IMR-90 (cell line): ENCODE measurements at regions not wholly inside any gene's neighbourhood (a gene's known extent, or its start where the extent isn't known, plus 50 kb on each side); places are given as distances from the start of the nearest gene placed in this dataset.

Experiments
- ATAC-seq: fragments of 200-7000 bp; cut with Tn5 transposase; 2 replicates; pipeline ENCODE4 v1.9.1; 2020; ENCODE audit warnings: low read depth, mild to moderate bottlenecking, moderate library complexity
- BruUV-seq: library from RNA; stranded (reverse); fragments of 400-500 nt; replicated peaks from 2 replicates; lab custom pipeline; 2021; lab: Mats Ljungman, UMichigan
- CTCF ChIA-PET: fragments of 300-600 bp; formaldehyde crosslinking; extraction: SDS; loops from one replicate; lab custom pipeline; 2021; ENCODE audit warnings: antibody characterized with exemption; lab: Yijun Ruan, JAX
- POLR2A ChIA-PET: fragments of 300-600 bp; sonication (Branson Sonifier 250); formaldehyde crosslinking; loops from one replicate; lab custom pipeline; 2022; ENCODE audit warnings: antibody characterized with exemption; ENCODE audit not compliant: unreplicated experiment; lab: Charles Lee
- DNase-seq: peaks from one replicate; pipeline ENCODE4 v3.0.0; 2013
- H2AFZ ChIP-seq: replicated peaks from 2 replicates; pipeline ENCODE3; 2013; ENCODE audit warnings: low read length, mild to moderate bottlenecking; ENCODE audit not compliant: poor library complexity
- H2AK5ac ChIP-seq: 2 replicates; pipeline ENCODE4 v1.6.1; 2013; ENCODE audit warnings: low read depth, low read length, inconsistent platforms
- H2AK9ac ChIP-seq: replicated peaks from 2 replicates; pipeline ENCODE3; 2013; ENCODE audit warnings: mild to moderate bottlenecking, low read depth, low read length, moderate library complexity; ENCODE audit not compliant: poor library complexity
- H2BK120ac ChIP-seq: 2 replicates; pipeline ENCODE4 v1.6.1; 2013; ENCODE audit warnings: low read depth, low read length, inconsistent platforms
- H2BK15ac ChIP-seq: 3 replicates; pipeline ENCODE4 v1.6.1; 2013; ENCODE audit warnings: low read depth, low read length, inconsistent platforms
- H2BK20ac ChIP-seq: 2 replicates; pipeline ENCODE4 v1.6.1; 2013; ENCODE audit warnings: low read depth, mild to moderate bottlenecking, inconsistent platforms, low read length, moderate library complexity
- H2BK5ac ChIP-seq: 2 replicates; pipeline ENCODE4 v1.6.1; 2013; ENCODE audit warnings: mild to moderate bottlenecking, low read depth, low read length, inconsistent platforms; ENCODE audit not compliant: poor library complexity, severe bottlenecking
- H3K14ac ChIP-seq: replicated peaks from 2 replicates; pipeline ENCODE4 v1.6.1; 2013; ENCODE audit warnings: low read depth, low read length, inconsistent platforms
- H3K18ac ChIP-seq: 2 replicates; pipeline ENCODE4 v1.6.1; 2013; ENCODE audit warnings: low read depth, low read length, control low read depth
- H3K23ac ChIP-seq: 2 replicates; pipeline ENCODE4 v1.6.1; 2013; ENCODE audit warnings: low read depth, low read length, inconsistent platforms
- H3K27ac ChIP-seq: 2 replicates; pipeline ENCODE4 v1.5.1; 2013; ENCODE audit warnings: mild to moderate bottlenecking, control low read depth, low read length; ENCODE audit not compliant: insufficient read depth
- H3K27me3 ChIP-seq: 2 replicates; pipeline ENCODE4 v1.6.1; 2013; ENCODE audit warnings: low read length; ENCODE audit not compliant: control insufficient read depth, insufficient read depth
- H3K36me3 ChIP-seq: 2 replicates; pipeline ENCODE4 v1.6.1; 2013; ENCODE audit warnings: low read length, mixed read lengths; ENCODE audit not compliant: control insufficient read depth, insufficient read depth
- H3K4ac ChIP-seq: 2 replicates; pipeline ENCODE4 v1.6.1; 2013; ENCODE audit warnings: low read depth, low read length, inconsistent platforms
- H3K4me1 ChIP-seq: 2 replicates; pipeline ENCODE4 v1.6.1; 2013; ENCODE audit warnings: low read length, mixed read lengths; ENCODE audit not compliant: control insufficient read depth, insufficient read depth
- H3K4me2 ChIP-seq: 2 replicates; pipeline ENCODE4 v1.6.1; 2013; ENCODE audit warnings: low read depth, mild to moderate bottlenecking, control low read depth, low read length, moderate library complexity
- H3K4me3 ChIP-seq: 2 replicates; pipeline ENCODE4 v1.5.1; 2013; ENCODE audit warnings: low read depth, mild to moderate bottlenecking, control low read depth, low read length, moderate library complexity; ENCODE audit not compliant: insufficient read depth
- H3K56ac ChIP-seq: 2 replicates; pipeline ENCODE4 v1.6.1; 2013; ENCODE audit warnings: low read length, inconsistent platforms; ENCODE audit not compliant: insufficient read depth; ENCODE audit errors: extremely low read depth
- H3K79me1 ChIP-seq, 2 experiments: 2 replicates each; pipeline ENCODE4 v1.6.1; 2013; ENCODE audit warnings: low read length in 2 of 2, inconsistent platforms in 1 of 2, low read depth in 1 of 2
- H3K9ac ChIP-seq: 2 replicates; pipeline ENCODE4 v1.6.1; 2013; ENCODE audit warnings: low read depth, low read length, control low read depth
- H3K9me1 ChIP-seq: 2 replicates; pipeline ENCODE4 v1.6.1; 2013; ENCODE audit warnings: low read length, inconsistent platforms; ENCODE audit not compliant: insufficient read depth
- H3K9me3 ChIP-seq: 2 replicates; pipeline ENCODE4 v1.6.1; 2013; ENCODE audit warnings: low read length; ENCODE audit not compliant: control insufficient read depth, insufficient read depth
- H4K20me1 ChIP-seq: 2 replicates; pipeline ENCODE4 v1.6.1; 2013; ENCODE audit warnings: low read length, inconsistent platforms; ENCODE audit not compliant: insufficient read depth
- H4K5ac ChIP-seq: 2 replicates; pipeline ENCODE4 v1.6.1; 2013; ENCODE audit warnings: mild to moderate bottlenecking, low read depth, low read length, control low read depth
- H4K8ac ChIP-seq, 2 experiments: 2 replicates each; pipeline ENCODE4 v1.6.1; 2013; ENCODE audit warnings: low read depth in 2 of 2, low read length in 2 of 2, control low read depth in 1 of 2, inconsistent platforms in 1 of 2
- H4K91ac ChIP-seq: 2 replicates; pipeline ENCODE4 v1.6.1; 2013; ENCODE audit warnings: low read depth, low read length, inconsistent platforms; ENCODE audit not compliant: insufficient read depth
- BHLHE40 ChIP-seq: fragments of 150-350 bp; IDR thresholded peaks from 2 replicates; pipeline ENCODE4 v1.6.1; 2016; ENCODE audit warnings: mild to moderate bottlenecking, low read depth, low read length
- CEBPB ChIP-seq: IDR thresholded peaks from 2 replicates; pipeline ENCODE4 v1.6.1; 2012; ENCODE audit warnings: low read depth, low read length, improper control_type of control experiment
- CHD1 ChIP-seq: IDR thresholded peaks from 2 replicates; pipeline ENCODE4 v1.6.1; 2012; ENCODE audit warnings: low read depth, low read length, improper control_type of control experiment
- FOS ChIP-seq: fragments of 150-350 bp; IDR thresholded peaks from 2 replicates; pipeline ENCODE4 v1.6.1; 2016; ENCODE audit warnings: low read depth, low read length
- MAFK ChIP-seq: IDR thresholded peaks from 2 replicates; pipeline ENCODE4 v1.6.1; 2012; ENCODE audit warnings: low read depth, low read length, improper control_type of control experiment
- MAZ ChIP-seq: IDR thresholded peaks from 2 replicates; pipeline ENCODE4 v1.6.1; 2012; ENCODE audit warnings: low read depth, mild to moderate bottlenecking, low read length, improper control_type of control experiment, moderate library complexity, borderline replicate concordance
- MXI1 ChIP-seq: IDR thresholded peaks from 2 replicates; pipeline ENCODE4 v1.6.1; 2012; ENCODE audit warnings: low read depth, mild to moderate bottlenecking, low read length, moderate library complexity, borderline replicate concordance
- NFE2L2 ChIP-seq: fragments of 150-350 bp; IDR thresholded peaks from 2 replicates; pipeline ENCODE4 v1.6.1; 2016; ENCODE audit warnings: low read depth, mild to moderate bottlenecking, low read length
- POLR2A ChIP-seq: IDR thresholded peaks from 2 replicates; pipeline ENCODE4 v1.6.1; 2012; ENCODE audit warnings: mild to moderate bottlenecking, low read depth, low read length
- RAD21 ChIP-seq: IDR thresholded peaks from 2 replicates; pipeline ENCODE4 v1.6.1; 2012; ENCODE audit warnings: low read length, improper control_type of control experiment
- RCOR1 ChIP-seq: IDR thresholded peaks from 2 replicates; pipeline ENCODE4 v1.6.1; 2012; ENCODE audit warnings: mild to moderate bottlenecking, low read length, improper control_type of control experiment; ENCODE audit not compliant: insufficient replicate concordance
- RFX5 ChIP-seq: IDR thresholded peaks from 2 replicates; pipeline ENCODE4 v1.8.0; 2012; ENCODE audit warnings: low read depth, mild to moderate bottlenecking, low read length, moderate library complexity
- SMC3 ChIP-seq: fragments of 150-350 bp; IDR thresholded peaks from 2 replicates; pipeline ENCODE4 v1.6.1; 2016; ENCODE audit warnings: low read depth, mild to moderate bottlenecking, antibody characterized with exemption, low read length, moderate library complexity
- WGBS, 2 experiments: methylation state at CpG; one replicate each; pipeline versions ENCODE4 v1.1.5 to v1.1.7; 2013; ENCODE audit warnings: missing lambda C conversion rate in 2 of 2; ENCODE audit not compliant: insufficient read length in 1 of 2; ENCODE audit errors: extremely low coverage in 2 of 2; 5-methylcytosine and 5-hydroxymethylcytosine counted together
- dilution Hi-C: fragments of 300-500 bp; cut with HindIII; formaldehyde crosslinking; loops from one replicate; pipeline ENCODE4 v1.14.3; 2018; ENCODE audit warnings: low sequenced_read_pairs; ENCODE audit not compliant: unreplicated experiment
- in situ Hi-C: fragments of 300-500 bp; cut with MboI; formaldehyde crosslinking; loops from 3 replicates; pipeline ENCODE4 v1.14.3; 2019; ENCODE audit warnings: low sequenced_read_pairs, inconsistent platforms, mixed read lengths
- intact Hi-C: fragments of 100-400 bp; cut with micrococcal nuclease; formaldehyde crosslinking; loops from 2 replicates; pipeline ENCODE4 v1.10.0; 2022
- TF ChIP-seq, protein P1 (sequence below): fragments of 150-350 bp; IDR thresholded peaks from 2 replicates; pipeline ENCODE4 v1.6.1; 2017; ENCODE audit warnings: mild to moderate bottlenecking, antibody characterized with exemption, low read length, low read depth
- TF ChIP-seq, protein P2 (sequence below): fragments of 150-350 bp; IDR thresholded peaks from 2 replicates; pipeline ENCODE4 v1.6.1; 2016; ENCODE audit warnings: low read depth, mild to moderate bottlenecking, low read length, moderate library complexity, borderline replicate concordance
- TF ChIP-seq, protein P3 (sequence below): conservative IDR thresholded peaks from 2 replicates; pipeline ENCODE4 v1.5.1; 2012; ENCODE audit warnings: mild to moderate bottlenecking, low read depth, low read length, improper control_type of control experiment

- no peak for TF ChIP-seq FOS
- no peak for TF ChIP-seq MAFK
- TF ChIP-seq, protein P1, sequence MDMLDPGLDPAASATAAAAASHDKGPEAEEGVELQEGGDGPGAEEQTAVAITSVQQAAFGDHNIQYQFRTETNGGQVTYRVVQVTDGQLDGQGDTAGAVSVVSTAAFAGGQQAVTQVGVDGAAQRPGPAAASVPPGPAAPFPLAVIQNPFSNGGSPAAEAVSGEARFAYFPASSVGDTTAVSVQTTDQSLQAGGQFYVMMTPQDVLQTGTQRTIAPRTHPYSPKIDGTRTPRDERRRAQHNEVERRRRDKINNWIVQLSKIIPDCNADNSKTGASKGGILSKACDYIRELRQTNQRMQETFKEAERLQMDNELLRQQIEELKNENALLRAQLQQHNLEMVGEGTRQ: no peak
- TF ChIP-seq POLR2A: no peak
- TF ChIP-seq CHD1: no peak
- TF ChIP-seq RFX5: no peak
- no peak for TF ChIP-seq MAZ
- no peak for TF ChIP-seq MXI1
- TF ChIP-seq, protein P2, sequence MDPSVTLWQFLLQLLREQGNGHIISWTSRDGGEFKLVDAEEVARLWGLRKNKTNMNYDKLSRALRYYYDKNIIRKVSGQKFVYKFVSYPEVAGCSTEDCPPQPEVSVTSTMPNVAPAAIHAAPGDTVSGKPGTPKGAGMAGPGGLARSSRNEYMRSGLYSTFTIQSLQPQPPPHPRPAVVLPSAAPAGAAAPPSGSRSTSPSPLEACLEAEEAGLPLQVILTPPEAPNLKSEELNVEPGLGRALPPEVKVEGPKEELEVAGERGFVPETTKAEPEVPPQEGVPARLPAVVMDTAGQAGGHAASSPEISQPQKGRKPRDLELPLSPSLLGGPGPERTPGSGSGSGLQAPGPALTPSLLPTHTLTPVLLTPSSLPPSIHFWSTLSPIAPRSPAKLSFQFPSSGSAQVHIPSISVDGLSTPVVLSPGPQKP: no peak
- no peak for TF ChIP-seq SMC3
- TF ChIP-seq CEBPB: no peak
- no peak for TF ChIP-seq BHLHE40
- TF ChIP-seq RAD21: no peak
- TF ChIP-seq RCOR1: no peak
- TF ChIP-seq NFE2L2: no peak
- TF ChIP-seq, protein P3, sequence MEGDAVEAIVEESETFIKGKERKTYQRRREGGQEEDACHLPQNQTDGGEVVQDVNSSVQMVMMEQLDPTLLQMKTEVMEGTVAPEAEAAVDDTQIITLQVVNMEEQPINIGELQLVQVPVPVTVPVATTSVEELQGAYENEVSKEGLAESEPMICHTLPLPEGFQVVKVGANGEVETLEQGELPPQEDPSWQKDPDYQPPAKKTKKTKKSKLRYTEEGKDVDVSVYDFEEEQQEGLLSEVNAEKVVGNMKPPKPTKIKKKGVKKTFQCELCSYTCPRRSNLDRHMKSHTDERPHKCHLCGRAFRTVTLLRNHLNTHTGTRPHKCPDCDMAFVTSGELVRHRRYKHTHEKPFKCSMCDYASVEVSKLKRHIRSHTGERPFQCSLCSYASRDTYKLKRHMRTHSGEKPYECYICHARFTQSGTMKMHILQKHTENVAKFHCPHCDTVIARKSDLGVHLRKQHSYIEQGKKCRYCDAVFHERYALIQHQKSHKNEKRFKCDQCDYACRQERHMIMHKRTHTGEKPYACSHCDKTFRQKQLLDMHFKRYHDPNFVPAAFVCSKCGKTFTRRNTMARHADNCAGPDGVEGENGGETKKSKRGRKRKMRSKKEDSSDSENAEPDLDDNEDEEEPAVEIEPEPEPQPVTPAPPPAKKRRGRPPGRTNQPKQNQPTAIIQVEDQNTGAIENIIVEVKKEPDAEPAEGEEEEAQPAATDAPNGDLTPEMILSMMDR: no peak
- BruUV-seq: no TSS peak
- Histone ChIP-seq H3K4me2 (peak overlapping the region; percentile 32), H4K8ac (peak overlapping the region; percentile 43 to 93), H2AK9ac (peak overlapping the region; percentile 47), H2AFZ (no peak overlapping the region), H3K18ac (peak overlapping the region; percentile 92), H3K9me1 (peaks cover 35% of the 10 kb centered on the region), H3K4me3 (no peak overlapping the region), H2BK120ac (peak overlapping the region; percentile 93), H2BK20ac (peak overlapping the region; percentile 90), H3K27me3 (no peaks in the 10 kb centered on the region), H2AK5ac (peak overlapping the region; percentile 96), H3K79me1 (peaks cover 34 to 77% of the 10 kb centered on the region in 2 experiments), H2BK5ac (peak overlapping the region; percentile 83), H3K4me1 (peaks cover 31% of the 10 kb centered on the region), H3K36me3 (peaks cover 2% of the 10 kb centered on the region), H3K27ac (peak overlapping the region; percentile 63), H3K56ac (peak overlapping the region; percentile 40), H4K20me1 (peaks cover 9% of the 10 kb centered on the region; the same call in 1 of the 2 replicates), H2BK15ac (peak overlapping the region; percentile 93; the same call in 2 of the 3 replicates), H4K5ac (peak overlapping the region; percentile 91), H3K9ac (no peak overlapping the region; the same call in 1 of the 2 replicates), H3K23ac (peak overlapping the region; percentile 88), H3K4ac (peak overlapping the region; percentile 92), H3K14ac (peak overlapping the region; percentile 65), H3K9me3 (no peaks in the 10 kb centered on the region), H4K91ac (peak overlapping the region; percentile 97)
- CTCF ChIA-PET: interaction anchor here (1.1 to 1.4 kb wide), 2 partner anchors 31 to 33 kb away, joined by 4 read pairs; no protein-coding TSS in a partner anchor
- POLR2A ChIA-PET: no interaction called here
- intact Hi-C loops (no loop called here), in situ Hi-C loops (no loop called here), dilution Hi-C loops (no loop called here)
- DNase-seq: no peak
- ATAC-seq: peak; percentile 16
- WGBS, 2 experiments: no CpG with 5 or more reads among the region's 1 CpG
Observed at GRCh38 chr11:8839306-8839956, 71.6 kb upstream of the AKIP1 start.
